ENCODE measurements at regions not wholly inside any gene's neighbourhood (a gene's known extent, or its start where the extent isn't known, plus 50 kb on each side); places are given as distances from the start of the nearest gene placed in this dataset.

DNA sequence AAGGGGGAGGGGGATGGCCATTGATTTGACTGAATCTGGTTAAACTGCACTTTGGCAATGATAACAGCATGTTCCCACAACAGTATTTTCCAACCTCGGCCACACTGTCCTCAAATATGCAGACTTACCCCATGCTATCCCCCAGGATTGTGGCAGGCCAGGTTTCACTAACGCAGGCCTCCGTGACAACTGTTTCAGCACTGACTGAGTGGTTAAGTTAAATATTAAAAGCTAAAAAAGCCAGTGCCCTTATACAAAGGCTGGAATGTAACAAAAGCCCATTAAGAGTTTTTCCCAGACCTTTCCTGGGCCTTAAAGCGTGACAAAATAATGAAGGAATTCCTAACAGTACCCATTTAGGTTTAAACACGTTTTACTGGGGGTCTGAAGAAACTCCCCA is 202.9 kb downstream of the USP25 start:
- in situ Hi-C loops (cut with HindIII; ENCODE audit: low sequenced_read_pairs), result no loop called here
- peak; percentile 57 for DNase-seq (ENCODE audit: low read depth)
- H3K4me3 ChIP-seq (ENCODE audit: low read depth, low read length), result no peak overlapping the region
- TF ChIP-seq, protein P1, sequence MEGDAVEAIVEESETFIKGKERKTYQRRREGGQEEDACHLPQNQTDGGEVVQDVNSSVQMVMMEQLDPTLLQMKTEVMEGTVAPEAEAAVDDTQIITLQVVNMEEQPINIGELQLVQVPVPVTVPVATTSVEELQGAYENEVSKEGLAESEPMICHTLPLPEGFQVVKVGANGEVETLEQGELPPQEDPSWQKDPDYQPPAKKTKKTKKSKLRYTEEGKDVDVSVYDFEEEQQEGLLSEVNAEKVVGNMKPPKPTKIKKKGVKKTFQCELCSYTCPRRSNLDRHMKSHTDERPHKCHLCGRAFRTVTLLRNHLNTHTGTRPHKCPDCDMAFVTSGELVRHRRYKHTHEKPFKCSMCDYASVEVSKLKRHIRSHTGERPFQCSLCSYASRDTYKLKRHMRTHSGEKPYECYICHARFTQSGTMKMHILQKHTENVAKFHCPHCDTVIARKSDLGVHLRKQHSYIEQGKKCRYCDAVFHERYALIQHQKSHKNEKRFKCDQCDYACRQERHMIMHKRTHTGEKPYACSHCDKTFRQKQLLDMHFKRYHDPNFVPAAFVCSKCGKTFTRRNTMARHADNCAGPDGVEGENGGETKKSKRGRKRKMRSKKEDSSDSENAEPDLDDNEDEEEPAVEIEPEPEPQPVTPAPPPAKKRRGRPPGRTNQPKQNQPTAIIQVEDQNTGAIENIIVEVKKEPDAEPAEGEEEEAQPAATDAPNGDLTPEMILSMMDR (IDR thresholded peaks at IDR 0.05; ENCODE audit: low read depth, low read length, missing control alignments), result no peak

DNA sequence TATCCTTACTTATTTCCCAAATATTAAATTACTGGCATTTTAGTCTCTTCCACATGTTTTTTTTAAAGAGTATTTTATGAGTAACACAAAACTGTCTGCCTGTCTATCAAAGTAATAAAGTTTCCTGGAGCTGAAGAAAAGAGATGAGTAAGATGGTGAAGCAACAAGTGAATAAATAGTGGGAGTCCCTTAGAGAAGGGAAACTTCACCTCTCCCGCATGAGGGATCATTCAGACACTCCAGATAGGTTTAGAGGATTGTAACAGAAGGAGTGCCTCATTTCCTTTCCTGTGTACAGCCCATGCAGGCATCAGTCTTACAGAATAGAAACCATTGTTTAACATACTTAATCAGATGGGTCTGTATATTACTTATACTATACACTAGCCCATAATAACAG is 205.7 kb downstream of the USP25 start:
- DNase-seq (ENCODE audit: low read depth), result no peak
- H3K4me3 ChIP-seq (ENCODE audit: low read depth, low read length), result no peak overlapping the region
- in situ Hi-C loops (cut with HindIII; ENCODE audit: low sequenced_read_pairs), result no loop called here
- TF ChIP-seq, protein P1 (IDR thresholded peaks at IDR 0.05; ENCODE audit: low read depth, low read length, missing control alignments), result no peak

DNA sequence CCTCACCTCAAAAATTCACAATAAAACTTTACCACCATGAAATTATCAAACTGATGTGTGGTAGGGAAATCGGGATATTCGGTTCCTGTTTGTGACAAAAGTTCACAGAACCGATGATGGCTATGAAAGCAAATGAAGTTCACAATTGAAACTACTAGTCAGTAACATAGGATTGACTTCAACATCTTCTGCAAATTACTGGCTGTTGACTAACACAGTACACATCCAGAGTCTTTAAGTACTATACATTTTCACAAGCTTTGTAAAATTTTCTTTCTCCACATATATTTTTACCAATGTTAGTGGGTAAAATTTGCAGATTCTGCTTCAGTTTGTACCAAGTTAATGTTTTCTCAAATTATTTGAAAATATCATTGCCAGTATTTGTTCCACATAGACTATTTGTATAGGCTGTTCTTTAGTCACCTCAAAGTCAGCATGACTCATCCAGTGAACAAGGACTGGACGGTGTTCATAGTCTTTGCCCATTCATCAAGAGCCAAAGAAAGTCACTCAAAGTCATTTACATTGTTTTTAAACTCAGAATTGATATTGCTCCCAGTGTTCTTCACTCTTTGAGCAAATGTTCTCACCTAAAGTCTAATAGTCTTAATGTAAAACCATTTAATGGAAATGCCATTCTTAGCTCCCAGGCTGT is 213.4 kb downstream of the USP25 start:
- DNase-seq (ENCODE audit: low read depth), result no peak
- H3K4me3 ChIP-seq (ENCODE audit: low read depth, low read length), result no peak overlapping the region
- in situ Hi-C loops (cut with HindIII; ENCODE audit: low sequenced_read_pairs), result no loop called here
- TF ChIP-seq, protein P1 (IDR thresholded peaks at IDR 0.05; ENCODE audit: low read depth, low read length, missing control alignments), result no peak

DNA sequence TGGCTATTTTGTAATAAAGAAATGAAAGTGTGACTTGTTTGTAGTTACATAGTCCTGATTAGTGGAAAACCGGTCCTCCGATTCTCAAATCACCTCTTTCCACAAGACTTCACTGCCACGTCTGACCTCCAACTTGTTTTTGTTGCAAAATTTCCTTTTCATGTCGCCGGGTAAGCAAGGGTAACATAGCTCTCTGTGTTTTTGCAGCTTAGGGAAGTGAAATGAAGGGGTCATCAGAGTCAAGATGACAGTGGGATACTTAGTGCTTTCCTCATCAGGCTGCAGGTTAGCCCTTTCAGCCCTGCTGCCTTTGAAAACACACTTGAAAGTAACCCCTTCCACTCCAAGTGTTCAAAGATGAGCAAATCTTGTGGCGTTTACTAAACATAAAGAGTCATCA is 217.9 kb downstream of the USP25 start:
- in situ Hi-C loops (cut with HindIII; ENCODE audit: low sequenced_read_pairs), result no loop called here
- H3K4me3 ChIP-seq (ENCODE audit: low read depth, low read length), result no peak overlapping the region
- no peak for DNase-seq (ENCODE audit: low read depth)
- TF ChIP-seq, protein P1 (IDR thresholded peaks at IDR 0.05; ENCODE audit: low read depth, low read length, missing control alignments), result no peak

DNA sequence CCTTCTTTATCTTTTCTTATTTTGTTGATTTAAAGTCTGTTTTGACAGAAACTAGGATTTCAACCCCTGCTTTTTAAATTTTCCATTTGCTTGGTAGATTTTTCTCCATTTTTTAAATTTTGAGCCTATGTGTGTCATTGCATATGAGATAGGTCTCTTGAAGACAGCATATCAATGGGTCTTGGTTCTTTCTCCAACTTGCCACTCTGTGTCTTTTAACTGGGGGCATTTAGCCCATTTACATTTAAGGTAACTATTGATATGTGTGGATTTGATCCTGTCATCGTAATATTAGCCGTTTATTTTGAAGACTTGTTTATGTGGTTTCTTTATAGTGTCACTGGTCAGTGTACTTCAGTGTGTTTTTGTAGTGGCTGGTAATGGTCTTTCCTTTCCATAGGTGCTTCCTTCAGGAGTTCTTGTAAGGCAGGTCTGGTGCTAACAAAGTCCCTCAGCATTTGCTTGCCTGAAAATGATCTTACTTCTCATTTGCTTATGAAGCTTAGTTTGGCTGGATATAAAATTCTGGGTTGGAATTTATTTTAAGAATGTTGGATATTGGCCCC is 223.9 kb downstream of the USP25 start:
- no peak for DNase-seq (ENCODE audit: low read depth)
- in situ Hi-C loops (cut with HindIII; ENCODE audit: low sequenced_read_pairs), result no loop called here

DNA sequence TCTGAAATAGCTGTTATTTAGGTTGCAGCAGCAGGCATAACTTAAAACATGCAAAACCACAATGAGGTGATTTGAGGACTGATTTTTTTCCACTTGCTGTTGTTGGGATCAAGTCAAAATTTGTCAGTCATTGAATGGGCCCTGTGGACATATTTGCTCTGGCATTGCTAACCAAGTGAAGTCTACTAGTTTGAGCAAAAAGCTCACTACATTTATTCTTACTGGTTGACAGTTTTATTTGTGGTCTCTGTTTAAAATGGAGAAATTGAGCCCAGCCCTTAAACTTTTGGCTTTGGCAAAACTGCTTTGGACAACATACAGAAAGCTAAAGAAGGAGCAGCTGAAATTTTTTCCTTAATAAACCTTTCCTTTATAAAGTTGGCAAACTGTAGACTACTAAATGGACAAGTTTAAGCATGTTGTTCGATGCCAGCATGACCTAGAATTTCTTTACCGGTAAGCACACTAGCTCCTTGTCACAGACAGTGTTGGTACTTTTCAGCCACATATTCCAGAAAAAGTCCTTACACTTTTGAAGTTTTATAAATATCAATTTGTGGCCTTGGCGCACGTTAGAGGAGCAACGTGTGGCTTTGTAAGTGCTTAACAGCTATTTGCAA is 234.6 kb downstream of the USP25 start:
- TF ChIP-seq, protein P1 (IDR thresholded peaks at IDR 0.05; ENCODE audit: low read depth, low read length, missing control alignments), result no peak
- in situ Hi-C loops (cut with HindIII; ENCODE audit: low sequenced_read_pairs), result no loop called here
- peak; percentile 19 for DNase-seq (ENCODE audit: low read depth)
- no peak overlapping the region for H3K4me3 ChIP-seq (ENCODE audit: low read depth, low read length)

More for the DNA sequence above, 223.9 kb downstream of the USP25 start:
- TF ChIP-seq, protein P1 (IDR thresholded peaks at IDR 0.05; ENCODE audit: low read depth, low read length, missing control alignments), result no peak
- H3K4me3 ChIP-seq (ENCODE audit: low read depth, low read length), result no peak overlapping the region

Measured in astrocyte of the cerebellum (primary cell).